T-helper 9 cell (primary cell): ENCODE measurements at regions not wholly inside any gene's neighbourhood (a gene's known extent, or its start where the extent isn't known, plus 50 kb on each side); places are given as distances from the start of the nearest gene placed in this dataset.

Experiments
- DNase-seq: peaks from one replicate; pipeline ENCODE4 v3.0.0-alpha.2; 2020

GRCh38 chr7:17613338-17614041 is 315.0 kb downstream of the AHR start:
- DNase-seq: no peak

DNA sequence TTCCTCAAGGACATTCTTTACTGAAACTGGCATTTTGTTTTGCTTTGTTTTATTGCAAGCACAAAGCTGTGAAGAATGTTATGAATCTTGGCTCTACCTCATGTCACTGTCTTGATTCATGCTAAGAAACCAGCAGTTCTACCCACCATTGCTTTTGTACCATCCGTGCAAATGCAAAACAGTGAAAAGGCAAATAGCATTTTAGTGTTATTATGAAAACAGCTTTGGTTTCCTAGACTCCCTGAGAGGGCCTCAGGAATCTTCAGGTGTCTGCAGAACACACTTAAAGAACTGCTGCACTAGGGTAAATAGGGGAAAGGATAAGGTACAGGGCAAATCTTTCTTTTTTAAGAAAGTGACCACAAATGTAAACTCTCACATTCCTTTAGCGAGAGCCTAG is 318.9 kb downstream of the AHR start:
- DNase-seq: no peak

- DNase-seq: no peak
Observed at GRCh38 chr7:17617857-17618651, 319.6 kb downstream of the AHR start.

DNA sequence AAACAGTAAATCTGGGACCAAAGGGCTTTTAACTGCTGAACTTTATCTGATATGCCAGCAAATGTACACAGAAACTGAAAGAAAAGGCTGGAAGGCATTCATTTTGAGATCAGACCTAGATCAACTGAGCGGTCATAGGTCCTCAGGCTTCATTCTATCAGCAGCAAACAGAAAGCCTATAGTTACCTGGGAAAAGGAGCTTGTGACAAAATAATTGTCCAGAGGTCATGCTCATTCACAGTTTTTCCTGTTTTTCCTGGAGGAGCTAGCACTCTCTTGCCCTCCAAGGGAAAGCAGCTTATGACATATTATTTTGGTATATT is 320.2 kb downstream of the AHR start:
- no peak for DNase-seq

DNA sequence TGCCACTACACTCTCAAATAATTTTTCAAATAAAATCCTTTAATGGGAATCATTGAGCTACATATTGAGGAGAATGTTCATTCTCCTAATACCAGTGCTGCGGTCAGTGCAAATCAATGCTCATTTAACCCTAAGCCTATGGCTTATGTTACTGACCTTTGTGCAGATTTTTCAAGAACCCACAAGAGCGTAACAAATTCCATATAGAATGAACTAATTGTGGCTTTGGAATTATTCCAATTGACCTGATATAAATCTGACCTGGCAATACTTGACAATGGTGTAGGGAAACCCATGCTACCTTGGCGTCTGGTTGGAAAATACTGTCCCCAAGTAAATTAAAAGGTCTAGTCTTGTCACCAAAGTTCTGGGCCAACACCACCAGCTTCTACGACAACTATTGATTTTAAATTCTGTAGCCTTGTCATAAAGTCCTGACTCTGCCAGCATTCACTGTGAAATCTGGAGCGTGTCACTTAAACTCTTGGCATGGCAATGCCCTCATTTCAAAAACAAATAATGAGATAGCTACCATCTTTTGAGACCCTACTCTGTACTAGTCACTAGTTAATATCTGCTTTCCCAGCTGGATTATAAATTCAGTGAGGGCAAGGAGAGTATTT is 320.9 kb downstream of the AHR start:
- no peak for DNase-seq

- no peak for DNase-seq
Observed at GRCh38 chr7:17620566-17620965, 319.7 kb downstream of the SNX13 start.

- no peak for DNase-seq
Observed at GRCh38 chr7:17622451-17622850, 317.8 kb downstream of the SNX13 start.

- DNase-seq: no peak
Observed at GRCh38 chr7:17623546-17624185, 316.6 kb downstream of the SNX13 start.

- DNase-seq: no peak
Observed at GRCh38 chr7:17624379-17624778, 315.9 kb downstream of the SNX13 start.

DNA sequence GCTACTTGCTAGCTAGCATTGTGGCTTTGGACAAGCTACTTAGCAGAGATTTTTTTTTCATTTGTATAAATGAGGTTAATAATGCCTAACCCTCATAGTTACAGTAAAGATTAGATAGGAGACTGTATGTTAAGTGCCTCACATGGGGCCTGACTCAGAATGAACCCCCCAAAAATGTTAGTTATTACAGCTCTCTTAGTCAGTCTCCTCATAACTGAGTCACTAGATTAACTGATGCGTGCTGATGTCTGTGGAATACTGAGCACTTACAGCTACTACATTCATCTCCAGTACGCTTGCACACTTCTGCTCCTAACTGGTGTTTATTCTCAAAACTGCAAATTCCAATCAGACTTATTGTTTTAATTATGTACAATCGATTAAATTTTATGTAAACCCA is 315.3 kb downstream of the SNX13 start:
- no peak for DNase-seq

GRCh38 chr7:17626235-17626634 is 314.1 kb downstream of the SNX13 start:
- DNase-seq: no peak

DNA sequence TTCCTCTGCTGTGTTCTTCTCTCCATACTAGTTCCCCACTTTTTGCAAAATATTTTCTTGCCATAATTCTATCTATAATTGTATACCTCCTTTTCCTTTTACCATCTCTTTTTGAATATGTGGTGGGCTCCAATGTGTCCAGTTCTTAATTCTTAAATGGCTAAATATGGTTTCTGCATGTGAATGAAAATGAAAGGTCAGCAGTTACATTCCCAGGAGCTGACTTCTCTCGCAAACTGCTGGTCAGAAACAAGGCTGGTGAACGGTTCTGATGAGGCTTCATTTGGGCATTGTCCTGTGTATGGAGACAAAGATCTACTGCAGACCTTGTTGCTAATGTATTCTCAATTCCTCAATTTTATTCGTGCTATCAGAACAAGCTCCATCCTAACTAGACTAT is 309.2 kb downstream of the SNX13 start:
- DNase-seq: no peak

GRCh38 chr7:17632384-17632783 is 307.9 kb downstream of the SNX13 start:
- no peak for DNase-seq

DNA sequence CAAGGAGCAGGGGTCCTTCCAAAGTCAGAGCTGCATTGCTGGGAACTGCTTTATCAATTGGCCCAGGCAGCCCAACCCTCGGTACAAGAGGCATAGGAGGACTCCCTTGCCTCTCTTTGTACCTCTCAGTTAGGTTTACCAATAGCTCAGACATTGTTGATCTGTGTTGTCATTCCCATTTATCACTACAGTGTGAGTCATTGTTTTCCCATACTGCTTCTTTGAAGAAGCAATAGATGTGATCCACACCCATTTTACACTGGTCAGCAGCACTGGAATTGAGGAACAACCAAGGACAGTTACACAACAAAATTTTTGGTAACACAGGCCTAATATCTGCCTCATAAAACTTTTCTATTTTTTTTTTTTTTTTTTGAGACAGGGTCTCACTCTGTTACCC is 307.2 kb downstream of the SNX13 start:
- no peak for DNase-seq

GRCh38 chr7:17638727-17639126 is 301.6 kb downstream of the SNX13 start:
- DNase-seq: no peak

GRCh38 chr7:17640730-17641377 is 299.4 kb downstream of the SNX13 start:
- DNase-seq: peak; percentile 1

GRCh38 chr7:17645500-17645899 is 294.8 kb downstream of the SNX13 start:
- DNase-seq: no peak

GRCh38 chr7:17646253-17646956 is 293.9 kb downstream of the SNX13 start:
- DNase-seq: no peak

DNA sequence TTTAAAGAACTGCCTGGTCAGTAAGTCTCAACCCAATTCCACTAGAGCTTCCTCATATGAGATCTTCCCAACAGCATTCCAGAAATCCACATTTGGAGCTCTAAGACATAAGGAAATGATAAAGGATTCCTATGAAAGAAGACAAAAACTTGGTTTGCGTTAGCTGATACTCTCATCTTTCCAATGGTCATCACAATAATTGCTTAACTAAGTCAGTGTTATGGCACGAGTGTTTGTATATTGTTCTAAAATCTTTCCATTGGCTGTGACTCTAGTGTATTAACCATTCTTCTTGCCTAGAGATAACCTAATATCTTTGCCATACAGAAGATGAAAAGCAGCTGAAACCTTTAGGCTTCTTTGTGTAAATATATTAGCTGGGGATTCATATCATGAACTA is 289.0 kb downstream of the SNX13 start:
- DNase-seq: no peak

GRCh38 chr7:17651863-17652385 is 288.4 kb downstream of the SNX13 start:
- DNase-seq: no peak

GRCh38 chr7:17654940-17655339 is 285.4 kb downstream of the SNX13 start:
- no peak for DNase-seq

GRCh38 chr7:17659126-17659525 is 281.2 kb downstream of the SNX13 start:
- DNase-seq: no peak
